Cardiac muscle cell (in vitro differentiated cells and primary cell): ENCODE measurements at regions not wholly inside any gene's neighbourhood (a gene's known extent, or its start where the extent isn't known, plus 50 kb on each side); places are given as distances from the start of the nearest gene placed in this dataset.

ENCODE experiments used
- DNase-seq, 2 donors: peaks; one replicate each; pipeline versions ENCODE4 v3.0.0 to v3.0.0-alpha.2; 2010 to 2017; ENCODE audit warnings: low read depth in 1 of 2, low spot score in 1 of 2
- H3K27ac ChIP-seq: fragments of 200-600 bp; sonication (generic); 2 replicates; pipeline ENCODE4 v1.5.1; 2016
- H3K27me3 ChIP-seq: fragments of 200-600 bp; sonication (generic); 2 replicates; pipeline ENCODE4 v1.6.0; 2016; ENCODE audit warnings: control low read depth
- H3K36me3 ChIP-seq: fragments of 200-600 bp; sonication (generic); 2 replicates; pipeline ENCODE4 v1.5.1; 2016; ENCODE audit warnings: control low read depth
- H3K4me1 ChIP-seq: fragments of 200-600 bp; sonication (generic); 2 replicates; pipeline ENCODE4 v1.8.1; 2017; ENCODE audit warnings: low read depth, mild to moderate bottlenecking, mixed run types
- H3K4me3 ChIP-seq: fragments of 200-600 bp; sonication (generic); 2 replicates; pipeline ENCODE4 v1.5.1; 2016; ENCODE audit warnings: mild to moderate bottlenecking
- H3K9me3 ChIP-seq: fragments of 200-600 bp; sonication (generic); 2 replicates; pipeline ENCODE4 v1.5.1; 2017; ENCODE audit warnings: low read depth, mild to moderate bottlenecking, control low read depth
- TF ChIP-seq, protein P1 (sequence below): IDR thresholded peaks from 2 replicates; pipeline ENCODE4 v1.5.1; 2012; ENCODE audit warnings: low read depth, mild to moderate bottlenecking, low read length

DNA sequence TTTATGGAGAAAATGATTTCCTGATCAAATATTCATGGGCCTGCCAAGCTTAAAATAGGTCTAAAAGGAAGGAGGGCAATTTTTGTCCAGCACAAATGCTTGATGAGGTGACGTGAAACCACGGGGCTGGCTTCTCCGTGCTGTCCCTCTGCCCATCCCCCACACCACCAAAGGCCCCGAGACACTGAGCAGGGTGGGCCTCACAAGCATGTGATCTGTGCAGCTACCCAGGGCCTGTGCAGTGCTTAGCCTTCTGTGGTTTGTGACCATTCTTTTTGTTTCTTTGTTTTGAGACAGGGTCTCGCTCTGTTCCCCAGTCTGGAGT lies 94.8 kb upstream of the RTL6 start:
- H3K36me3 ChIP-seq = no peaks in the 10 kb centered on the region
- TF ChIP-seq, protein P1, sequence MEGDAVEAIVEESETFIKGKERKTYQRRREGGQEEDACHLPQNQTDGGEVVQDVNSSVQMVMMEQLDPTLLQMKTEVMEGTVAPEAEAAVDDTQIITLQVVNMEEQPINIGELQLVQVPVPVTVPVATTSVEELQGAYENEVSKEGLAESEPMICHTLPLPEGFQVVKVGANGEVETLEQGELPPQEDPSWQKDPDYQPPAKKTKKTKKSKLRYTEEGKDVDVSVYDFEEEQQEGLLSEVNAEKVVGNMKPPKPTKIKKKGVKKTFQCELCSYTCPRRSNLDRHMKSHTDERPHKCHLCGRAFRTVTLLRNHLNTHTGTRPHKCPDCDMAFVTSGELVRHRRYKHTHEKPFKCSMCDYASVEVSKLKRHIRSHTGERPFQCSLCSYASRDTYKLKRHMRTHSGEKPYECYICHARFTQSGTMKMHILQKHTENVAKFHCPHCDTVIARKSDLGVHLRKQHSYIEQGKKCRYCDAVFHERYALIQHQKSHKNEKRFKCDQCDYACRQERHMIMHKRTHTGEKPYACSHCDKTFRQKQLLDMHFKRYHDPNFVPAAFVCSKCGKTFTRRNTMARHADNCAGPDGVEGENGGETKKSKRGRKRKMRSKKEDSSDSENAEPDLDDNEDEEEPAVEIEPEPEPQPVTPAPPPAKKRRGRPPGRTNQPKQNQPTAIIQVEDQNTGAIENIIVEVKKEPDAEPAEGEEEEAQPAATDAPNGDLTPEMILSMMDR = no peak

DNA sequence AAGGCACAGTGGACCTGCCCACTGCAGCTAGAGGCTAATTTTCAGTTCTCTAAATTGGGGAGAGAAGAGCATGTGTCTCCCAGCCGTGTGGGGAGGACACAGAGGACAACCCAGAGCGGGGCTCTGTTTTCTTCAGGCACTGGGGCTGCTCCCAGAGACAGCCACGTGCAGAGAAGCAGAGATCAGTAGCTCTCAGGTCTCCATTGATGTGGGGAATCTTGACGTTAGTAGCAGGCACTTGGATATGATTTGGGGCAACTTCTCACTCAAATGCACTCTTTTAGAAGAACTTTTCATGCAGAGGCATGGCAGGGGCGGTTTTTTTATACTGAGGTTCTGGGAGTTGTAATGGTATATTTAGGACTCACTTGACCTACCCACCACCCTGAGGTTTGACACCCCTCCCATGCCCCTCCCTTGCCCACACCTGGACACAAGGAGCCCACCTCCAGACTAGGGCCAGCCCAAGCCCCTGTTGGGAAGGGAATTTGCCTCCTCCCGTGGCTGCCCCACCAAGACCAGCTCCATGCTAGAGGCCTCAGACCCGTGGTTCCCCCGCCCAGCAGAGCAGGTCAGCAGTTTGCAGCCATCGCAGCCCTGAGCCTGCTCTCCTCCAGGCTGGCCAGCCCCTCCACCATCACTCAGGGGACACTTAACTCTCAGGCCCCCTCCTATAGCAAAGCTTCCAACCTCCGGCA lies 94.2 kb upstream of the RTL6 start:
- DNase-seq = no peak
- no peaks in the 10 kb centered on the region for H3K9me3 ChIP-seq
- no peak overlapping the region for H3K27ac ChIP-seq
- H3K4me3 ChIP-seq = no peak overlapping the region
- no peaks in the 10 kb centered on the region for H3K27me3 ChIP-seq
- TF ChIP-seq, protein P1 = no peak
- H3K36me3 ChIP-seq = no peaks in the 10 kb centered on the region
- peaks cover 10% of the 10 kb centered on the region for H3K4me1 ChIP-seq

More for the DNA sequence above, 94.8 kb upstream of the RTL6 start:
- no peak overlapping the region for H3K4me3 ChIP-seq
- peak in 1 of 2 donors; percentile 46 for DNase-seq
- H3K4me1 ChIP-seq = peaks cover 10% of the 10 kb centered on the region
- no peak overlapping the region for H3K27ac ChIP-seq
- no peaks in the 10 kb centered on the region for H3K27me3 ChIP-seq
- no peaks in the 10 kb centered on the region for H3K9me3 ChIP-seq

DNA sequence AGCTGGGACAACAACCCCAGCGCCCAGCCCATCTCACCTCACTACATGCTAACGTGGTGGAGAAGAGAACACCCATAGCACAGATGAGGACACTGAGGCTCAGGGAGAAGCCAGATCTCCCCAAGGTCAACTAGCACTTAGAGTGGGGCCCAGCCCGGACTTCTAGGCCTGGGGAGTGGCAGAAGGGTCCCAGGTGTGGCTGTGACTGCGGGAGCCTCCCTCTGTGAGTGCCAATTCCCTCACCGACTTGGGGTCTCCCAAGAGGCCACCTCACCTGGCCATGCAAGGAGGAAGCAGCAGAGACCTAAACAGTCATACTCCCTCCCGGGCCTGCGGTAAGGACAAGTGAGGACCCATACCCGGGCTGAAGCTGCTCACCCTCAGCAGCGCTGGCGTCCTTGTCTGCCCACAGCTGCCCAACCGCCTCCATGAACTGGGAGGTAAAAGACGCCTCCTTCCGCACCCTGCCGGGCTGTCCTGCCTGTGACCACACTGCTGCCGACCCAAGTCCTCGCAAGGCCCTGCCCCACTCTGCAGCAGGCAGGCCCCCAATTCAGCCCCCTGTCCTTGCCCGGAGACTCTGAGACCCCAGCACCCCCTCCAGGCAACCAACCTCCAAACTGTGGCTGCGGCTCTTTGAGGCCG lies 93.2 kb upstream of the RTL6 start:
- Histone ChIP-seq H3K4me3 (no peak overlapping the region), H3K27me3 (no peaks in the 10 kb centered on the region), H3K27ac (no peak overlapping the region), H3K9me3 (no peaks in the 10 kb centered on the region), H3K36me3 (no peaks in the 10 kb centered on the region), H3K4me1 (peaks cover 10% of the 10 kb centered on the region)
- DNase-seq = no peak
- TF ChIP-seq, protein P1 = no peak

DNA sequence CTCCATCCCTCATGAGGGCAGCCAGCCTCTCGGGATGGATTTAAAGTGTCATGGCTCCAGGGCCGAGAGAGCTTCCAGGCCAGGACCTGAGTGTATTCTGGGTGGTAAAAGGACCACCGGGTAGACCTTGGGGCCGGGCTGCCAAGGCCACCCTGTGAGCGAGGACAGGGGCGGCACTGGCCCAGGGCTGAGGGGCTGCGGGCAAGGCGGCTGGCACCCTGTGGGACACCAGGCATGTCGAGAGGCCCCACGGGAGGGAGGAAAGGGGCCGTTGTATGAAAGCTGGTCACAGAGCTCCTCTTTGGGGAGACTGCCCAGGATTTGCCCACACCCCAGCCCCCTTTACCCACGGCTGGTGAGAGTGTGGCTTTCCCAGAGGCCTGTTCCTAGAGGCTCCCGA lies 92.3 kb upstream of the RTL6 start:
- H3K36me3 ChIP-seq = no peaks in the 10 kb centered on the region
- no peak overlapping the region for H3K27ac ChIP-seq
- no peak for DNase-seq
- H3K4me1 ChIP-seq = peaks cover 5% of the 10 kb centered on the region
- no peaks in the 10 kb centered on the region for H3K27me3 ChIP-seq
- TF ChIP-seq, protein P1 = no peak
- no peaks in the 10 kb centered on the region for H3K9me3 ChIP-seq
- no peak overlapping the region for H3K4me3 ChIP-seq

DNA sequence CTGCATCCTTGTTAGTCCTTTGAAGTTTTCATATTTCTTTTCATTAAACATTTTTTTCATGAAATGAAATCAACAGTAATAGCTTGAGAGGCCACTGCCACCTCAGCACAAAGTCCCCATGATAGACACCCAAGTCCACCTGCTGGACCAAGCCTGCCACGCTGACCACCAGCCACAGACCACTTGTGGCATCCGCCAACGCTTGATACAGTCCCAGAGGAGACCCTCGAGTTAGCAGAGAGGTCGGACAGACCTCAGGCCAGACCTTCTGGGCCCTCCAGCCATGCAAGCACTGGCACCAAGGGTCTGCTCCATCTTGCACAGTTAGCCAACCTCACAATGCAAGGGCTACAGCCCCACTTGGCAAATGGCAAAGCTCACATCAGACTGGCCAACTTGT lies 91.8 kb upstream of the RTL6 start:
- no peak for DNase-seq

More for the DNA sequence above, 91.8 kb upstream of the RTL6 start:
- H3K36me3 ChIP-seq = no peaks in the 10 kb centered on the region
- no peak overlapping the region for H3K27ac ChIP-seq
- no peaks in the 10 kb centered on the region for H3K27me3 ChIP-seq
- H3K4me1 ChIP-seq = peaks cover 5% of the 10 kb centered on the region
- H3K4me3 ChIP-seq = no peak overlapping the region
- TF ChIP-seq, protein P1 = no peak
- no peaks in the 10 kb centered on the region for H3K9me3 ChIP-seq
